Neural cell (in vitro differentiated cells): ENCODE measurements at regions not wholly inside any gene's neighbourhood (a gene's known extent, or its start where the extent isn't known, plus 50 kb on each side); places are given as distances from the start of the nearest gene placed in this dataset.

ENCODE experiments used
- H2AFZ ChIP-seq: fragments of 200-600, 300-800 bp; sonication (generic), shearing (Covaris generic); 2 replicates; pipeline ENCODE4 v1.6.0; 2014; ENCODE audit warnings: low read depth, mild to moderate bottlenecking, antibody characterized with exemption, low read length, moderate library complexity
- H3F3A ChIP-seq: fragments of 200-600 bp; shearing (Covaris generic); 2 replicates; pipeline ENCODE4 v1.6.1; 2016; ENCODE audit warnings: mild to moderate bottlenecking, moderate library complexity, mixed read lengths, antibody characterized with exemption, low read length; ENCODE audit not compliant: insufficient read depth, poor library complexity, severe bottlenecking
- H3K27ac ChIP-seq: fragments of 200-600, 300-800 bp; sonication (generic), shearing (Covaris generic); 2 replicates; pipeline ENCODE4 v1.5.1; 2014; ENCODE audit warnings: mild to moderate bottlenecking, low read length, moderate library complexity
- H3K27me3 ChIP-seq: fragments of 300-800, 200-600 bp; sonication (generic), shearing (Covaris generic); 2 replicates; pipeline ENCODE4 v1.6.0; 2014; ENCODE audit warnings: mild to moderate bottlenecking, low read depth, low read length, moderate library complexity; ENCODE audit not compliant: insufficient read depth
- H3K36me3 ChIP-seq: fragments of 300-800, 200-600 bp; sonication (generic), shearing (Covaris generic); 2 replicates; pipeline ENCODE4 v1.5.1; 2014; ENCODE audit warnings: mild to moderate bottlenecking, antibody characterized with exemption, low read length, moderate library complexity; ENCODE audit not compliant: insufficient read depth
- H3K4me2 ChIP-seq: fragments of 300-800, 200-600 bp; sonication (generic), shearing (Covaris generic); 2 replicates; pipeline ENCODE4 v1.6.0; 2014; ENCODE audit warnings: mild to moderate bottlenecking, low read length
- H3K4me3 ChIP-seq: fragments of 300-800, 200-600 bp; sonication (generic), shearing (Covaris generic); 2 replicates; pipeline ENCODE4 v1.5.1; 2014; ENCODE audit warnings: mild to moderate bottlenecking, low read length, moderate library complexity
- H3K79me2 ChIP-seq: fragments of 200-600 bp; shearing (Covaris generic); replicated peaks from 2 replicates; pipeline ENCODE4 v1.6.0; 2014; ENCODE audit warnings: mild to moderate bottlenecking, low read length, moderate library complexity; ENCODE audit not compliant: insufficient read depth
- H3K9ac ChIP-seq: fragments of 300-800, 200-600 bp; sonication (generic), shearing (Covaris generic); 2 replicates; pipeline ENCODE4 v1.6.1; 2016; ENCODE audit warnings: mild to moderate bottlenecking, low read length, mixed read lengths
- H3K9me2 ChIP-seq: fragments of 200-600 bp; shearing (Covaris generic); 2 replicates; pipeline ENCODE4 v1.6.1; 2016; ENCODE audit warnings: mild to moderate bottlenecking, low read length, mixed read lengths; ENCODE audit not compliant: insufficient read depth
- H3K9me3 ChIP-seq: fragments of 200-600, 300-800 bp; sonication (generic), shearing (Covaris generic); 2 replicates; pipeline ENCODE4 v1.6.1; 2016; ENCODE audit warnings: mild to moderate bottlenecking, mixed run types, low read length, moderate library complexity, mixed read lengths
- H4K20me1 ChIP-seq: fragments of 200-600 bp; shearing (Covaris generic); 2 replicates; pipeline ENCODE4 v1.6.1; 2016; ENCODE audit warnings: mild to moderate bottlenecking, mixed run types; ENCODE audit not compliant: insufficient read depth
- CTCF ChIP-seq: fragments of 450-650 bp; IDR thresholded peaks from 2 replicates; pipeline ENCODE4 v1.5.1; 2014; ENCODE audit warnings: antibody characterized with exemption, mild to moderate bottlenecking, moderate library complexity; ENCODE audit not compliant: poor library complexity, severe bottlenecking
- EP300 ChIP-seq: fragments of 450-650 bp; conservative IDR thresholded peaks from 2 replicates; pipeline ENCODE4 v1.6.1; 2014; ENCODE audit warnings: antibody characterized with exemption, mild to moderate bottlenecking, moderate library complexity; ENCODE audit not compliant: poor library complexity, severe bottlenecking
- EZH2 ChIP-seq: fragments of 200-600, 300-800 bp; shearing (Covaris generic), sonication (generic); IDR thresholded peaks from 2 replicates; pipeline ENCODE4 v1.6.1; 2014; ENCODE audit warnings: antibody characterized with exemption, low read length, borderline replicate concordance, mild to moderate bottlenecking; ENCODE audit not compliant: insufficient read depth, poor library complexity, severe bottlenecking
- MXI1 ChIP-seq: fragments of 450-650 bp; conservative IDR thresholded peaks from 2 replicates; pipeline ENCODE4 v1.6.1; 2014; ENCODE audit warnings: antibody characterized with exemption, mild to moderate bottlenecking; ENCODE audit not compliant: poor library complexity, severe bottlenecking
- POLR2AphosphoS5 ChIP-seq: IDR thresholded peaks from 2 replicates; pipeline ENCODE4 v1.6.1; 2012
- RAD21 ChIP-seq: fragments of 450-650 bp; conservative IDR thresholded peaks from 2 replicates; pipeline ENCODE4 v1.6.1; 2014; ENCODE audit warnings: antibody characterized with exemption, mild to moderate bottlenecking, moderate library complexity
- SMC3 ChIP-seq: fragments of 450-650 bp; conservative IDR thresholded peaks from 2 replicates; pipeline ENCODE4 v1.6.1; 2014; ENCODE audit warnings: antibody characterized with exemption, mild to moderate bottlenecking, moderate library complexity; ENCODE audit not compliant: poor library complexity
- TAF1 ChIP-seq: IDR thresholded peaks from 2 replicates; pipeline ENCODE4 v1.6.1; 2012; ENCODE audit warnings: low read depth
- TF ChIP-seq, protein P1 (sequence below): IDR thresholded peaks from 2 replicates; pipeline ENCODE4 v1.6.1; 2012; ENCODE audit warnings: borderline replicate concordance

DNA sequence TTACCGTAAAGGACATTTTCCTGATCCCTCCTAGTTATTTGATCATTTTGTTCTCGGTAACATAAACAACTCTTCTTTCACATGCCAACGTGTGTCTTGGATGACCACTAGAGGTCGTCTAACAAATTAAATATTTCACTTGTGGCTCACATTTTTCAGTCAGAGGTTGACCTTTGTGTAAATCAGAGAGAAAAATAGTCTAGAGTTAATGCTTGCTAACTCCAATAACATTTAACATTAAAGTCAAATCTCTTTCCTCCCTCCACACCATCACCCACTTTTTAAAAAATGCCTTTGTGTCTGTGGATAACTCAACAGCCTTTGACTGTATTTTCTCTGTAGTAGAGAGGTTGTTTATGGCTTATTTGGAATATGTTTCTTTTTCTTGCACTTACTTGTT lies 220.5 kb upstream of the B3GALT2 start:
- Histone ChIP-seq H3K9me3 (no peaks in the 10 kb centered on the region), H3K4me2 (no peak overlapping the region), H3K9ac (no peak overlapping the region), H3K27ac (no peak overlapping the region), H2AFZ (no peak overlapping the region), H3K27me3 (no peaks in the 10 kb centered on the region), H3F3A (no peaks in the 10 kb centered on the region), H3K9me2 (no peaks in the 10 kb centered on the region), H4K20me1 (no peaks in the 10 kb centered on the region), H3K79me2 (no peaks in the 10 kb centered on the region), H3K4me3 (no peak overlapping the region), H3K36me3 (no peaks in the 10 kb centered on the region)
- TF ChIP-seq TAF1 (no peak), EP300 (no peak), RAD21 (peak; percentile 39), SMC3 (peak; percentile 58), MXI1 (no peak), CTCF (peak; percentile 61), EZH2 (no peak), POLR2AphosphoS5 (no peak)

DNA sequence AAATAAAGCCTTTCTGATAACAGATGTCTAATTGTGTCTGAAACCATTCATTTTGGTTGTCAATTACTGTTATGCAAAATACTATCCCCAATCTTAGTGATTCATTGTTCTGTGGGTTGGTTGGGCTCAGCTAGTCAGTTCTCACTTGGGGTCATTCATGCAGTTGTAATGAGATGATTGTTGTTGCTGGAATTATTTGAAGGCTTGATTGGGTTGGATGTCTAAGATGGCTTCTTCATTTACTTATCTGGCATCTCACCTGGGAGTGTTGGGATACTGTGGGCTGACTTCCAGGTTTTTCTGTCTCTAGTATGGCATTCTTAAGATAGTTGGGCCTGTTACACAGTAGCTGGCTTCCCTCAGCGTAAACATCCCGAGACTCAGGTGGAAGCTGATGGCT lies 217.8 kb upstream of the B3GALT2 start:
- Histone ChIP-seq H3F3A (no peaks in the 10 kb centered on the region), H4K20me1 (no peaks in the 10 kb centered on the region), H3K79me2 (no peaks in the 10 kb centered on the region), H3K27me3 (no peaks in the 10 kb centered on the region), H3K9ac (no peak overlapping the region), H3K36me3 (no peaks in the 10 kb centered on the region), H3K9me3 (no peaks in the 10 kb centered on the region), H3K4me2 (no peak overlapping the region), H3K27ac (no peak overlapping the region), H3K9me2 (no peaks in the 10 kb centered on the region), H3K4me3 (no peak overlapping the region), H2AFZ (no peak overlapping the region)
- TF ChIP-seq CTCF, result no peak
- no peak for TF ChIP-seq SMC3
- no peak for TF ChIP-seq MXI1
- TF ChIP-seq TAF1, result no peak
- TF ChIP-seq, protein P1, sequence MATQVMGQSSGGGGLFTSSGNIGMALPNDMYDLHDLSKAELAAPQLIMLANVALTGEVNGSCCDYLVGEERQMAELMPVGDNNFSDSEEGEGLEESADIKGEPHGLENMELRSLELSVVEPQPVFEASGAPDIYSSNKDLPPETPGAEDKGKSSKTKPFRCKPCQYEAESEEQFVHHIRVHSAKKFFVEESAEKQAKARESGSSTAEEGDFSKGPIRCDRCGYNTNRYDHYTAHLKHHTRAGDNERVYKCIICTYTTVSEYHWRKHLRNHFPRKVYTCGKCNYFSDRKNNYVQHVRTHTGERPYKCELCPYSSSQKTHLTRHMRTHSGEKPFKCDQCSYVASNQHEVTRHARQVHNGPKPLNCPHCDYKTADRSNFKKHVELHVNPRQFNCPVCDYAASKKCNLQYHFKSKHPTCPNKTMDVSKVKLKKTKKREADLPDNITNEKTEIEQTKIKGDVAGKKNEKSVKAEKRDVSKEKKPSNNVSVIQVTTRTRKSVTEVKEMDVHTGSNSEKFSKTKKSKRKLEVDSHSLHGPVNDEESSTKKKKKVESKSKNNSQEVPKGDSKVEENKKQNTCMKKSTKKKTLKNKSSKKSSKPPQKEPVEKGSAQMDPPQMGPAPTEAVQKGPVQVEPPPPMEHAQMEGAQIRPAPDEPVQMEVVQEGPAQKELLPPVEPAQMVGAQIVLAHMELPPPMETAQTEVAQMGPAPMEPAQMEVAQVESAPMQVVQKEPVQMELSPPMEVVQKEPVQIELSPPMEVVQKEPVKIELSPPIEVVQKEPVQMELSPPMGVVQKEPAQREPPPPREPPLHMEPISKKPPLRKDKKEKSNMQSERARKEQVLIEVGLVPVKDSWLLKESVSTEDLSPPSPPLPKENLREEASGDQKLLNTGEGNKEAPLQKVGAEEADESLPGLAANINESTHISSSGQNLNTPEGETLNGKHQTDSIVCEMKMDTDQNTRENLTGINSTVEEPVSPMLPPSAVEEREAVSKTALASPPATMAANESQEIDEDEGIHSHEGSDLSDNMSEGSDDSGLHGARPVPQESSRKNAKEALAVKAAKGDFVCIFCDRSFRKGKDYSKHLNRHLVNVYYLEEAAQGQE, result no peak
- no peak for TF ChIP-seq RAD21
- no peak for TF ChIP-seq EP300
- no peak for TF ChIP-seq POLR2AphosphoS5
- no peak for TF ChIP-seq EZH2
